Stimulated activated CD8-positive, alpha-beta memory T cell treated with anti-CD3 and anti-CD28 coated beads, Interleukin-2, amount 100 ng/mL, for 48 hours (primary cell): ENCODE measurements at regions not wholly inside any gene's neighbourhood (a gene's known extent, or its start where the extent isn't known, plus 50 kb on each side); places are given as distances from the start of the nearest gene placed in this dataset.
"Not testable (repeated sequence)": the region's sequence is repeated elsewhere in the genome, so short reads cannot be mapped to it uniquely, and the experiment has no call there.

Experiments
- DNase-seq, 2 donors: peaks; one replicate each; pipeline ENCODE4 v3.0.0-alpha.2; 2020; ENCODE audit warnings: low read depth in 2 of 2

GRCh38 chr3:163817015-163817414 lies 1261.3 kb downstream of the SI start:
- DNase-seq: no peak

GRCh38 chr3:163813935-163814334 lies 1264.4 kb downstream of the SI start:
- no peak for DNase-seq

- no peak for DNase-seq
These were observed 1266.3 kb downstream of the SI start for GRCh38 chr3:163812006-163812405.

GRCh38 chr3:163809540-163809993 lies 1268.7 kb downstream of the SI start:
- DNase-seq: no peak

GRCh38 chr3:163786416-163786815 lies 1291.9 kb downstream of the SI start:
- DNase-seq: no peak

- DNase-seq: no peak
These were observed 1292.6 kb downstream of the SI start for GRCh38 chr3:163785693-163786092.

GRCh38 chr3:163779396-163780344 lies 1298.6 kb downstream of the SI start:
- DNase-seq: no peak

- no peak for DNase-seq
These were observed 1301.6 kb downstream of the SI start for GRCh38 chr3:163776743-163777142.

GRCh38 chr3:163773136-163773535 lies 1305.2 kb downstream of the SI start:
- DNase-seq: no peak

GRCh38 chr3:163768048-163768447 lies 1310.2 kb downstream of the SI start:
- no peak for DNase-seq

GRCh38 chr3:163766112-163766511 lies 1312.2 kb downstream of the SI start:
- DNase-seq: no peak

- DNase-seq: no peak
These were observed 1325.3 kb downstream of the SI start for GRCh38 chr3:163753033-163753432.

- no peak for DNase-seq
These were observed 1333.1 kb downstream of the SI start for GRCh38 chr3:163745204-163745603.

GRCh38 chr3:163735394-163735793 lies 1342.9 kb downstream of the SI start:
- no peak for DNase-seq

- no peak for DNase-seq
These were observed 1347.6 kb downstream of the SI start for GRCh38 chr3:163730684-163731083.

- DNase-seq: no peak
These were observed 1352.2 kb downstream of the SI start for GRCh38 chr3:163726125-163726524.

GRCh38 chr3:163722405-163722804 lies 1355.9 kb downstream of the SI start:
- DNase-seq: no peak

GRCh38 chr3:163721596-163721995 lies 1356.7 kb downstream of the SI start:
- DNase-seq: no peak

GRCh38 chr3:163717377-163717776 lies 1360.9 kb downstream of the SI start:
- DNase-seq: no peak

- DNase-seq: no peak
These were observed 1369.9 kb downstream of the SI start for GRCh38 chr3:163708428-163708827.

GRCh38 chr3:163707659-163708058 lies 1370.6 kb downstream of the SI start:
- DNase-seq: no peak

GRCh38 chr3:163698221-163698620 lies 1380.1 kb downstream of the SI start:
- not testable (repeated sequence) for DNase-seq

- DNase-seq: no peak
These were observed 1385.8 kb downstream of the SI start for GRCh38 chr3:163692494-163692893.

- no peak for DNase-seq
These were observed 1393.6 kb downstream of the SI start for GRCh38 chr3:163684651-163685050.
